IPS-NIHi7 (cell line): ENCODE measurements at regions not wholly inside any gene's neighbourhood (a gene's known extent, or its start where the extent isn't known, plus 50 kb on each side); places are given as distances from the start of the nearest gene placed in this dataset.
"Not testable (repeated sequence)": the region's sequence is repeated elsewhere in the genome, so short reads cannot be mapped to it uniquely, and the experiment has no call there.

Source experiments
- DNase-seq: peaks from one replicate; pipeline ENCODE4 v3.0.0; 2012; ENCODE audit warnings: mixed read lengths; ENCODE audit errors: extremely low spot score

DNA sequence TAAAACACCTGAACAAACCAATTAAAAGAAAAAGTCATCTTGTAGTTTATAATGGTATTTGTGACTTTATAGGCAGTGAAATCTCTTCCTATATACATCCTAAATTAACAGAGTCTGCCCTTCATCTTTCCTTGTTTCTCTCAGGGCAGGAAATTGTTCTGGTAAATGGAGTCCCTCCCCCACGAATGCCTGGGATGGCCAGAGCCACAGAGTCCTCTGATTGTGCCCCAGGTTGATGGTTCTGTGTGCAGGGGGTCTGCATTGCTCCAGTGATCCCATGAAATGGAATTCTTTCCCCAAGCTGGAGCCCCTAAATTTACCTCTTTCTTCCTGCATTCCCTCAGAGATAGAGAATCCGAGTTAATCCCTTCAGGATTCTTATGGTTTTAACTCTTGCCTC is 155.5 kb downstream of the MTX2 start:
- no peak for DNase-seq

DNA sequence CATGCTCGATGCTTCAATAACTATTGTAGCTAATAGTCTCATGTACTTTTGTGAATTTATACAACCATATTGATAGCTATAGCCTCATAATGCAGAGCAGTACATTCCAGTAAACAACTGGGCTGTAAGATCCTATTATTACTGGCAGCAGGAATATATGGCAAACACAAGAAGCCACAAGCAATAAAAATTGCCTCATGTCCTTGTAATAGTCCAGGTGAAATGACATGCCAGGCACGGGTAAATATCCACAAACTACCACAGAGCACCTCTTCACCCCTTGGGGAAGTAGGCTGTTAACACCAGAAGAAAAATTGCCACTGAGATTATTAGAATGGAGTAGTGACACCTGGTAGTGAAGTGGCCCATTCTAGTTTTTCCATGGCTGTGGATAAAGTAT is 158.3 kb downstream of the MTX2 start:
- DNase-seq: no peak

DNA sequence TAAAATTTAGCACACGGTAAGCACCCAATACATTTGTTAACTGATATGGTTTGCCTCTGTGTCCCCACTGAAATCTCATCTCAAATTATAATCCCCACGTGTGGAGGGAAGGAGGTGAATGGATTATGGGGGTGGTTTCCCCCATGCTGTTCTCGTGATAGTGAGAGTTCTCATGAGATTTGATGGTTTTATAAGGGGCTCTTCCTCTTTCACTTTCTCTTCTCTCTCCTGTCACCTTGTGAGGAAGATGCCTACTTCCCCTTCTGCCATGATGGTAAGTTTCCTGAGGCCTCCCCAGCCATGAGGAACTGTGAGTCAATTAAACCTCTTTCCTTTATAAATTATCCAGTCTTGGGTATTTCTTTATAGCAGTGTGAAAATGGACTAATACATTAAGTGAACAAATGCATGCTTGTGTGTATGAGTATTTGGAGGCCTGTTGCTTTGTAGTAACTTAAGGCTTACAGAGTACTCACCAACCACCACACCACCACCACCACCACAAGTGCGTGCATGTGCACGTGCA is 159.8 kb downstream of the MTX2 start:
- not testable (repeated sequence) for DNase-seq

DNA sequence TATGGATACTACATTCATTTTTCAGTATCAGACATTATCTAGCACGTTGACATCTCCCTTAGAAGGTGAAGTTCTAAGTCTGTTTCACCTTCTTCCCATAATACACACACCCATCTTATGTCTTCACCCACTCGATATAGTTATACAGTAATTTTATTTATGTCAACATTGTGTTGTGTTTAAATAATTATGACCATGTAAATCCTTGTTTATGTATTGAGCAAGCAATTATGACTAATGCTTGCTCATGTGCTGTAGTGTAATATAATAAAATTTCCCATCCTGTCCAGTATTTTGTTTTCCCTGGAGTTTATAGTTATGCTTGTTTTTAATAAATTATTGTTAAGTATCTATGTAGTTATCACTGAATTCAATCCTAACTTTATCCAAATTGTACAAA is 163.2 kb downstream of the MTX2 start:
- no peak for DNase-seq

DNA sequence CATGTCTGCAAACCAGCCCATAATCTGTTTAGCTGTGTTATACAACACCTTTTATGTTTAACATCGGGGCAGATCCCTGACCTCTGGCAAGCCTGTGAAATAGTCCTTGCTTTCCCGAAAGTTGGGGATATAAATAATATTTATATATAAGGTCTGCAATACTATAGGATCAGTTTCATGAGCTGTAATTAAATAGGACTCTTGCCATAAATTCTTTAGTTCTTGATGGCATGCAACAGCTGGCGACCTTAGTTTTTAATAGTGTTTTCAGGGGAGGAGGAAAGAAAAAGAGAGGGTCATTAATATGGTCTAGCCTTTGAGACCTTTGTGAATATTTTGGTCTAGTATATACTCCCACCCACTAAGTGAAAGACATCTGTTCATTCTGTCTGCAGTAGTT is 166.5 kb downstream of the MTX2 start:
- no peak for DNase-seq

DNA sequence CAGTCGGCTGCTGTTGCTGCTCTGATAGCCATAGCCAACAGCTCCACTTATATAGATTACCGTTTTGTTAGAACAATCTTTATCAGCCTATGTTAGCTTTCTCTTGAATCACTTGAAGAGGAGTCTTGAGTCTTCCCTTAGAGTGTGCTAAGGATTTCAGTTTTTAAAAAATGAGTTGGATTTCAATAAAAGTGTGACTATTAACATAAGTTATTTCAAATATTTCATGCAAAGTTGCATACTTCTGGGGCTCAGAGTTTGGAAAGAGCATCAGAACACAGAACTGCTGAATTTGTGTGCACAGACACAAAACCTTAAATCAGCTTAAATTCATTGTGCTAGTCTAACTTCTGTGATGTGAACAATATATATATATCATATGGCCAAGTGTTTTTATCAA is 174.7 kb downstream of the MTX2 start:
- no peak for DNase-seq

DNA sequence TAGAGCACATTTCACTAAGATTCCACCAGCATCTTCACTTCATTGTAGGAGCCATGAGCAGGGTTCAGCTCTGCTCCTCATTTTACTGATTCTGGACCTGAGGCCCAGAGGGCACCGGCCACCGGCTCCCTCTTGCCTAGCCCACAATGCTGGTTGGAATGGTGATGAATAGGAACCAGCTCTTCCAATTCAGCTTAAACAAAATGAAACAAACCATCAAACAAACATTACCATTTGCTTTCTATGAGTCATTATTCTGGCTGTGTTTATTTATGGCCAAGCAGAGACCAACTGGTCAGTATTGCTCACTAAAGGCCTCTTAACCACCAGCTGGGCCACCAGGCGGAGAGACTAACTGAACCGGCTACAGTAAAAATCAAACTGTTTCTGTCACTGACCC is 176.7 kb downstream of the MTX2 start:
- no peak for DNase-seq

DNA sequence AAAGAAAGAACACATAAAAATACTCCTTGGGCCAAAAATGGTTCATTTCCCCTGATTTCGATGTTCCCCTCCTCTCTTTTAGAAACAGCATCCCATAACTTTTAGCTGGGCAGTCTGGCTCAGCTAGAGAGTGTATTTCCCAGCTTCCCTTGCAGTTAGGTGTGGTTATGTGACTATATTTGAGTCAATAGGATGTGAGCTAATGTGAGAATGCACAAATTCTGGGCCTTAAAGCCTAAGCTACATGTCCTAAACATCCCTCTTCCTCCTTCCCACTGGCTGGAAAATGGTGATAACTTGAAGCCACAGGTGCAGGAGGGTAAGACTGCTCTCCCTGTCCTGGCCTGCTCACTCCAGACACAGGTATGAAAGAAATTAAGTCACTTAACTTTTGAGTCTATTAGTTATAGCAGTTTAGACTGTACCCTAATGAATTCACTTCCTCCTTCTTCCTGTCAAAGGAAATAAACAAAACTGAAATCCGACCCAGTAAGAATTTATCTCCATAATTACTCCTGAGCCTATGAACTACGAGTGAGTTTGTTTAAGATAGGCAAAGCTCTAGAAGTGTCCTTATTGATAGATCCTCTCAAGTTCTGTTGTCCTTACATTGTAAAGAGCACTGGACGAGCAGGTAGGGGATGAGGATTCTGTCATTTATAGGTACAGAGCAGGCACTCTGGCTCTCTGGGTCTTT is 177.6 kb downstream of the MTX2 start:
- DNase-seq: no peak

DNA sequence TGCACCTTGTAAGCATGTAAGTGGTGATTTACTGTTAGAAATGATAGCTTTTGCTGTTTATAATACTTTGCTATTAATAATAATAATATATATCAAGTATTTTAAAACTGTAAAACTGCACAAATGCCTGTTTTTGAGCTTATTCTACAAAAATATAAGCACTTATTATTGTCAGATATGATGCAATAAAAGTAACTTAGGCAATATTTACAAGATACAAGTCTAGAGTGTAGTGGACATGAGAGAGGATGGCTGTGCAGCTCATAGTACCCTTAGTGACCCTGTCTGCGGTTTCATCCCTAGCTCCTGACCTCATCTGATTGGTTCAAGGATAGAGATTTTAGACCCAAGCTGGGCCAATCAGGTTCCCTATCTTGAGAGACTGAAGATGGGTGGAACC is 178.4 kb downstream of the MTX2 start:
- DNase-seq: no peak

DNA sequence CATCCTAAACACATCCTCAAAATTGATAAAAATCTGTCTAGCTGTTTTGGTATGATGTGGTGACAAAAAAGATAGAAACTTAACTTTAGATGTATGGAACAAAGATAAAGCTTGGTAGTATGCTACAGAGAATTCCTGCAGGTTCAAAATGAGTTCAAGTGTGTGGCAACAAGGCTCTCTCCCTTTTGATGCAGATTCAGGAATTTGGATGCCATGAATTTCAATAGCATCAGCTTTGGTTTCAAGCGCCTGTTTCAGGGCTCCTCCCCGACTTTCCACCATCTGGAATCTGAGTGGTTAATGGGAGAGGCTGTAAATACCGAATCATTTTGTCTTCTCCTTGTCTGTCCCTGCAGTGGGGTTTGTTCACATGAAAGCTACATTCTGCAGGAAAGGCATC is 180.6 kb downstream of the MTX2 start:
- peak; percentile 74 for DNase-seq

DNA sequence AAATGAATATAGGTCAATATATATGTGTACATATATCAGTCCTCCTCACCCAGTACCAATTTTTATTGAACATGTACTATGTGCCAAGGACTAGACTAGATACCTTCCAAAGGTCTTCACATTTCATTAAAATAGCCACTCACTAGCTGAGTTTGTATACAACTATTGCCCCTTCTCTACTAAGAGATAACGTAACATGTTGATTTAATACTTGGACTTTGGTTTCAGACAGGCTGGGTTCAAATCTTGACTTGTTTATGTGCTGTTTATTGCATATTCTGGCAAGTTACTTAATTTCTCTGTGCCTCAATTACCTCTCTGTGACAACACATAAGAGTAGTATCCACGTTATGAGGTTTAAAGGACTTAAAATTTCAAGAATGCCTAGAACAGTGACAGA is 184.5 kb downstream of the MTX2 start:
- DNase-seq: no peak

DNA sequence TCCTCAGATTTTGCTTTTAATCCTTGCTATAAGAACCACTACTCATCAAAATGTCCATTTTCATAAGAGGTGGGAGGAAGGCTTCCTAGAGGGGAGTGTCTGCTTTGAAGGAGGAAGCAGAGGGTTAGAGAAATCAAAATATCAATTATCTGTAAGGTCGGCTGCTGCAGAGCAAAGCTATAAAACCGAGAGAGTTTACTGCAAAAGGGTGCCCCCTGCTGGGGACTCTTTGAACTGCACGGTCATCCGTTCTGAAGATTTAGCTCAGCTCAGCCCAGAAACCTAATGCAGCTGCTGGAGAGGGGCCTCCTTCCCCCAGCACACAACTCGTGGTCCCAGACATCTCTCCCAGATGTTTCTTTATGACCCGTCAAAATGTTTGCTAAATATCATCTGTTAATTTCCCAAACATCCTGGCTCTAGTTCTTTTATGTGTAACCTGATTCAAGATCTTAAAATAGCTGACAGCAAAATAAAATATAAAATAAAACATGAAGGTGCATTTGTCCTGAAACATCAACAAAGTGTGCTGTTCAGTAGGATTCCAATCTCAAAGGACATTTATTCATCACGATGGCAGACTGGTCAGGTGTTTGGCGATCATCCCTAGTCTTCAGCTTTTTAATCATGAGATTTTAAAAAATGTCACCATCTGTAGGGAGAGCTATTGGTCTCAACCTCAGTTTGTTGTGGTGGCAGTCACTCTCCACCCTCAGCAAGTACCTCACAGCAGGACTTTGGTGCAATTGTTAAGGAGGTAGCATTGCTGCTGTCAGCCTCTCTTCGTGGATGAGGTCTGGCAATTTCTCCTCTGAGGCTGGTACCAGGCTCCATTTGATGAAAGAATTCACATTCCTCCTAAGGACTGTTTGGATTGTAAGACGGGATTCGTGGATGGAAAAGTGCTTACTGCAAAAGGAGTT is 185.9 kb downstream of the MTX2 start:
- DNase-seq: peak; percentile 79

DNA sequence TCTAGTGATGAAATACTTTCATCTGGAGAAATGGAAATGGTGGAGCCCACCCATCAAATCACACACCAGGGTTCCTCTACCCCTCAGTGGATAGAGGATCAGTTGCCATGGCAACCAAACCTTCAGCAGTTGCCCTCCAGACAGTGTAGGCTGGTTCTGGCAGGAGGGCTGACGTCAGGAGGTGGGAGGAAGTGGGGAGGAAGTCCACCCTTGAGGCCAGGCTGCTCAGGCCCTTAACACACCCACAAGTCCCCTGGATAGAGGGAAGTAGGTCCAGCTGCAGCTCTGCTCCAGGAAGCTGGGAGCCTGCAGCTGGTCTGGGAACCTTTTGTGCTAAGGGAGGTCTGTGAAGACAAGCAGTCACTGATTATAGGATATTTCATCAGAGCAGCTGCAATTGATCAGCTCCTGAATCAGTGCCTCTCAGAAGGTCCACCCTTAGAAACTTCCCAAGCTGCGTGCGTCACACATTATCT is 186.6 kb downstream of the MTX2 start:
- peak; percentile 54 for DNase-seq

DNA sequence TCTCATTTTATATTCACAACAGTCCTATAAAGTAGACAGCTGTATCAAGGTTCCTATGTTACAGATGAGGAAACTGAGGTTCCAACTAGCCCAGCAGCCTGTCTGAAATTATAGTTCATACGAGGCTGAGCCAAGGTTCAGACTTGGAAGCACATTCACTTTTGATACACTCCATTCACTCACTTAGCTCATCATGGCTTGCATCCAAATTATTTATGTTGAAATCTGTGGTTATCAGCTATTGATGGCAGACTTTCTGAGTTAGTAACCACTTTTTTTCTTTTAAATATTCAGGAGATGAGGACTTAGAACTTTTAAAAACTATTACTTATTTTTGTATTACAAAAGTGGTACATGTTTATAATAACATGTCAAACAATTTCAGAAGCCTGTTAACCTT is 188.2 kb downstream of the MTX2 start:
- DNase-seq: no peak

DNA sequence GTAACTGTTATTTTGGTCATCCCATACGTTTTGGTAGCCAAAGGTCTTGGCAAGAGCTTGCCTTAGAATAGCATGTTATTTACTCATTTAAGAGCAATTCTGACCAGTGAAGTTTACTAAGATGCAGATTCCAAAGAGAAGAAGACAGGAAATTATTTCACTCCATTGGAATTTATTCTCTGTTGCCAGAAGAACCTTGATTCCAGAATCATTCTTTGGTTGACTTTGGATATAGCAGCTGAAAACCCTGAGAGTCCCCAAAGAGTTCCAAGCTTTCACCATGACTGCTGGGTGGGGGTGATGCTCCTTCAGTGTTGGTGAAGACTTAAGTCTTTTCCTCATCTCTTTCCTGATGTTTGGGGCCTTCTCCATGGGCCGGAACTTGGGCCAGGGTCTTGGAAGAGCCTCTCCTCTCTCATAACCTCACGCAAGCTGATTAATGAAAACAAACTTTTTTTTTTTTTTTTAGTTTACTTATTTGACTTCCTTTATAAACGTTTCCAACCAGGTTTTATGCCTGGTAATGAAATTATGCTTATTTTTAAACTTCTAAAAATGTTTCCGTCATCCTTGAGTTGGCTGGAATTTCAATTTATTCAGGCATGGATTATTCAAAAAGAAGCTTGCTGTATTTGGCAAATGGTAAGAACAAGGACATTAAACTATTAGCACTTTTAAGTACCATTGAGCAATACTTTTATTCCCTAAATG is 192.0 kb downstream of the MTX2 start:
- no peak for DNase-seq

DNA sequence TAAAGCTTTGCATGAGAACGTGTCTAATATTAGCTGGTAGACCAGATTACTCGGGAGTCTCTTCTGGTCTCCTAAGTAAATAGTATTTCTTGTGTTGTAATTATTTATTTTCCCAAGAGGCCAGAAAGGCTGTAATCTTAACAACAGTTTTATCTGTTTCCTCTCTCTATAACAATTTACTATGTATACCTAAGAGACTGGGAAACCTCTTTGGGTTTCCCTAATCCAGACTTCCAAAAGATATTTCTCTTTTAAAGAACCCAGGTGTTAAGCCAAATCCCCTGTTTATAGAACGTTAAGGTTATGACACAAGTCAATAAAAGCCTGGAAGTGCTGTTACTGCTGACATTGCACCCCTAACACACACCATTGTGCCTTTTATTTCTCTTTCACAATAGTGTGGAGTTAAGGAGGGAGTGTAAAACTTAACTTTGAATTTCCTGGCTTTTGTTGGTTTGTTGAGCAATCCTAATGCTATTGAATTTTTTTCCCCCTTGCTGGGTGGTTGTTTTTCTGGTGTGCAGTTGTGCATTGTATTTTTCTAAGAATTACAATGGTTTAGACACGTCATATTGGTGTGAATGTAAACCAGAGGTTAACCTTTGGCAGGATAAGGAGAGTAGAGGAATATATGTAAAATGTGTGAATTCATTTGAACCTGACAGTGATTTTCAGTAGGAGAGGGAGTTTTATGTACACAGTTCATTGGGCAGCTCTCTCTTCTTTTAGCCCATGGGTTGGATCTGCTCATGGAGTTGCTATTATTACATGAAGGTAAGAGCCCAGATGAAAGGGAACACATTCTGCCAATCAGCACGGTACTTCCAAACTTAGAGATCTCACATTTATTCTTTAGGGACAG is 192.8 kb downstream of the MTX2 start:
- no peak for DNase-seq

DNA sequence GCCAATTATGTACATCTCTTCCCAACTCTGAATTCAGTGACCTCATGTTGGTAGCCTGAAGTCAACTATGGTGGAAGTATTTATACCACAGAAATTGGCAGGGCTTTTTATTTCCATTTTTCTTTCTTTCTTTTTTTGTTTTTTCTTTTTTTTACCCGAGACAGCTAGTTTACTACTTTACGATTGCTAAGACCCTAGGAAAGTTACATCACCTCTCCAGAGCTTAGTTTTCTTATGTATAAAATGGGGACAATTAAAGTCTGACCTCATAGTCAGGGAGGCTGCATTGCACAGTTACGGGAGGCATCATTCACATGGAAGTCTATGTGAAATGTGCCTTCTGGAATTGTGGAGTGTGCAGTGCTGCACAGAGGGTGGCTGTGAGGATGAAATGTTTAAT is 194.3 kb downstream of the MTX2 start:
- DNase-seq: no peak

DNA sequence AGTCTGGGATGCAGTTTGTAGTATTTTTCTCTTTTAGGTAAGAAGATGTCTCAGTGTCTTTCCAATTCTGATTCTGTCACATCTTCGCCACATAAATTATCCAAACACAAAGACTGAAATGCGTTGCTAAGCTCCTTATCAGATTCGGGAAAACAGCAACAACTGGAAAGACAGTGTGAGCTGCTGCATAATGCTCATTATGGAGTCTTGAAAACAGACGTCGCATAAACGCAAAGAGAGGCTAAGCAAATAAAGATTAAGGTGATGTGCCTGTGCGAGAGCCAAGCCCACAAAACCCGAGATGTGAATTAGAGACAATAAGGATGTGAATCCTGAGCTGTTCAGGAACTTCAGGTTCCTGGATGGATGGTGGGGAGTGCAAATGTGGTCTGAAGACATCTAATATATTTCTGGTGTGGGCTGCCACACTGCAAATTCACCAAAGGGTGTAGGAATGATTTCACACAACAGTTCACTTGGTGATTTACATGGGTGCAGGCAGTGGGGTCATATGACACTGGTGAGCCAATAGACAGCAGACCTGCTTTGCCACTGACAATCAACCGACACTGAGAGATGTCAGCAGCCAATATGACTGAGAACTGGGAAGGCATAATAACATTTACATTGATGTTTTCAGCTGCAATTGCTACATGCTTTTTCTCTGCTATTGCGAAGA is 195.8 kb downstream of the MTX2 start:
- DNase-seq: no peak

DNA sequence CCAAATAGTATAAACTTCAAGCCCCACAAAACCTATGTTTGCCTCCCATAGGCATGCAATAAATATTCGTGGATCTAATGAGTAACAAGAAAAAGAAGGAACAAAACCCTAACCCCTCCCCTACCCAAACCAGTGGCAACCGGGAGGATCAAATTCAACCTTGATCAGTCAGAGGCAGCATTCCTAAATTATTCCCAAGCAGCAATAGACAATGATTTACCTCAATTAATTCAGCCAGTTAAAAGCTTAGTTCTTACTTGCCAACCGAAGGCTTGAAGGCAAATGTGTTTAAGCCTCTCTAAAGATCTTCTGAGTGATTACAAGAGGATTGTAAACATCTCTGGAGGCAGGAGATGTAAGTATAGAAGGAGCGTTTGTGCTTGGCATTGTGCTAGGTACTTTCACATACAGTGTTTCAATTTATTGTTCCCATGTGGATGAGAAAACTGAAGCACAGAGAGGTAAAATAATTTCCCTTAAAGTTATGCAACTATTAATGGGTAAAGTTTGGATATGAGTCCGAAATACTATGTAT is 197.7 kb downstream of the MTX2 start:
- no peak for DNase-seq

DNA sequence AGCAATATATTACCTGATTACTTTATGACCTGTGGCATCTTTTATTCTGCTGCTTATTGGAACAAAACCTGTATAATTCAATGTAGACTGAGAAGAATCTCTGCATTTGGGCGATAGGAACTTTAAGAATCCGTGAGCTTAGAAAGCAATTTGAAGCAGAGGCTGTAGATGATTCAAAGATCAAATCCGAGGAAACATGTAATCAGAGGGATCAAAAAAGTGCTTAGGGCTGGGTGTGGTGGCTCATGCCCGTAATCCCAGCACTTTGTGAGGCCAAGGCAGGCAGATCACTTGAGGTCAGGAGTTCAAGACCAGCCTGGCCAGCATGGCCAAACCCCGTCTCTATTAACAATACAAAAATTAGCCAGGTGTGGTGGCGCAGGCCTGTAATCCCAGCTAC is 198.4 kb downstream of the MTX2 start:
- no peak for DNase-seq
